Bone marrow (tissue), 2 donors: ENCODE measurements at regions not wholly inside any gene's neighbourhood (a gene's known extent, or its start where the extent isn't known, plus 50 kb on each side); places are given as distances from the start of the nearest gene placed in this dataset.
"Not testable (repeated sequence)": the region's sequence is repeated elsewhere in the genome, so short reads cannot be mapped to it uniquely, and the experiment has no call there.

Source experiments
- DNase-seq, 2 donors: peaks; one replicate each; lab custom pipeline; 2025; lab: John Stamatoyannopoulos, UW

GRCh38 chr10:9390516-9390915, 1336.0 kb downstream of the GATA3 start:
- no peak for DNase-seq

GRCh38 chr10:9399275-9399983, 1344.9 kb downstream of the GATA3 start:
- no peak for DNase-seq

GRCh38 chr10:9402067-9402466, 1347.6 kb downstream of the GATA3 start:
- DNase-seq, result not testable (repeated sequence)

- DNase-seq, result not testable (repeated sequence)
These were observed 1348.2 kb downstream of the GATA3 start for GRCh38 chr10:9402507-9403195.

- not testable (repeated sequence) for DNase-seq
These were observed 1352.7 kb downstream of the GATA3 start for GRCh38 chr10:9407201-9407600.

GRCh38 chr10:9416331-9416730, 1361.8 kb downstream of the GATA3 start:
- no peak for DNase-seq

- no peak for DNase-seq
These were observed 1365.3 kb downstream of the GATA3 start for GRCh38 chr10:9419757-9420156.

GRCh38 chr10:9427209-9427608, 1372.7 kb downstream of the GATA3 start:
- no peak for DNase-seq

- DNase-seq, result no peak
These were observed 1382.6 kb downstream of the GATA3 start for GRCh38 chr10:9437131-9437530.

- no peak for DNase-seq
These were observed 1389.3 kb downstream of the GATA3 start for GRCh38 chr10:9443758-9444157.

GRCh38 chr10:9449530-9449929, 1395.0 kb downstream of the GATA3 start:
- DNase-seq, result no peak

- DNase-seq, result no peak
These were observed 1396.3 kb downstream of the GATA3 start for GRCh38 chr10:9450801-9451200.

- no peak for DNase-seq
These were observed 1396.8 kb downstream of the GATA3 start for GRCh38 chr10:9451211-9451773.

GRCh38 chr10:9452056-9452455, 1397.6 kb downstream of the GATA3 start:
- no peak for DNase-seq

- DNase-seq, result not testable (repeated sequence)
These were observed 1399.4 kb downstream of the GATA3 start for GRCh38 chr10:9453871-9454270.

GRCh38 chr10:9469663-9470205, 1415.2 kb downstream of the GATA3 start:
- no peak for DNase-seq

GRCh38 chr10:9470581-9470980, 1416.1 kb downstream of the GATA3 start:
- no peak for DNase-seq

- DNase-seq, result no peak
These were observed 1447.5 kb downstream of the GATA3 start for GRCh38 chr10:9501944-9502343.

GRCh38 chr10:9504227-9504626, 1449.7 kb downstream of the GATA3 start:
- no peak for DNase-seq

GRCh38 chr10:9505546-9505945, 1451.1 kb downstream of the GATA3 start:
- DNase-seq, result no peak

- DNase-seq, result no peak
These were observed 1454.1 kb downstream of the GATA3 start for GRCh38 chr10:9508606-9509005.

- DNase-seq, result no peak
These were observed 1456.1 kb downstream of the GATA3 start for GRCh38 chr10:9510626-9511025.

GRCh38 chr10:9515922-9516321, 1461.4 kb downstream of the GATA3 start:
- DNase-seq, result no peak
